IMR-90 (cell line): ENCODE measurements at regions not wholly inside any gene's neighbourhood (a gene's known extent, or its start where the extent isn't known, plus 50 kb on each side); places are given as distances from the start of the nearest gene placed in this dataset.
"Not testable (repeated sequence)": the region's sequence is repeated elsewhere in the genome, so short reads cannot be mapped to it uniquely, and the experiment has no call there.

Experiments used
- ATAC-seq: fragments of 200-7000 bp; cut with Tn5 transposase; 2 replicates; pipeline ENCODE4 v1.9.1; 2020; ENCODE audit warnings: low read depth, mild to moderate bottlenecking, moderate library complexity
- BruUV-seq: library from RNA; stranded (reverse); fragments of 400-500 nt; replicated peaks from 2 replicates; lab custom pipeline; 2021; lab: Mats Ljungman, UMichigan
- CTCF ChIA-PET: fragments of 300-600 bp; formaldehyde crosslinking; extraction: SDS; loops from one replicate; lab custom pipeline; 2021; ENCODE audit warnings: antibody characterized with exemption; lab: Yijun Ruan, JAX
- POLR2A ChIA-PET: fragments of 300-600 bp; sonication (Branson Sonifier 250); formaldehyde crosslinking; loops from one replicate; lab custom pipeline; 2022; ENCODE audit warnings: antibody characterized with exemption; ENCODE audit not compliant: unreplicated experiment; lab: Charles Lee
- DNase-seq: peaks from one replicate; pipeline ENCODE4 v3.0.0; 2013
- H2AFZ ChIP-seq: replicated peaks from 2 replicates; pipeline ENCODE3; 2013; ENCODE audit warnings: low read length, mild to moderate bottlenecking; ENCODE audit not compliant: poor library complexity
- H2AK5ac ChIP-seq: 2 replicates; pipeline ENCODE4 v1.6.1; 2013; ENCODE audit warnings: low read depth, low read length, inconsistent platforms
- H2AK9ac ChIP-seq: replicated peaks from 2 replicates; pipeline ENCODE3; 2013; ENCODE audit warnings: mild to moderate bottlenecking, low read depth, low read length, moderate library complexity; ENCODE audit not compliant: poor library complexity
- H2BK120ac ChIP-seq: 2 replicates; pipeline ENCODE4 v1.6.1; 2013; ENCODE audit warnings: low read depth, low read length, inconsistent platforms
- H2BK15ac ChIP-seq: 3 replicates; pipeline ENCODE4 v1.6.1; 2013; ENCODE audit warnings: low read depth, low read length, inconsistent platforms
- H2BK20ac ChIP-seq: 2 replicates; pipeline ENCODE4 v1.6.1; 2013; ENCODE audit warnings: low read depth, mild to moderate bottlenecking, inconsistent platforms, low read length, moderate library complexity
- H2BK5ac ChIP-seq: 2 replicates; pipeline ENCODE4 v1.6.1; 2013; ENCODE audit warnings: mild to moderate bottlenecking, low read depth, low read length, inconsistent platforms; ENCODE audit not compliant: poor library complexity, severe bottlenecking
- H3K14ac ChIP-seq: replicated peaks from 2 replicates; pipeline ENCODE4 v1.6.1; 2013; ENCODE audit warnings: low read depth, low read length, inconsistent platforms
- H3K18ac ChIP-seq: 2 replicates; pipeline ENCODE4 v1.6.1; 2013; ENCODE audit warnings: low read depth, low read length, control low read depth
- H3K23ac ChIP-seq: 2 replicates; pipeline ENCODE4 v1.6.1; 2013; ENCODE audit warnings: low read depth, low read length, inconsistent platforms
- H3K27ac ChIP-seq: 2 replicates; pipeline ENCODE4 v1.5.1; 2013; ENCODE audit warnings: mild to moderate bottlenecking, control low read depth, low read length; ENCODE audit not compliant: insufficient read depth
- H3K27me3 ChIP-seq: 2 replicates; pipeline ENCODE4 v1.6.1; 2013; ENCODE audit warnings: low read length; ENCODE audit not compliant: control insufficient read depth, insufficient read depth
- H3K36me3 ChIP-seq: 2 replicates; pipeline ENCODE4 v1.6.1; 2013; ENCODE audit warnings: low read length, mixed read lengths; ENCODE audit not compliant: control insufficient read depth, insufficient read depth
- H3K4ac ChIP-seq: 2 replicates; pipeline ENCODE4 v1.6.1; 2013; ENCODE audit warnings: low read depth, low read length, inconsistent platforms
- H3K4me1 ChIP-seq: 2 replicates; pipeline ENCODE4 v1.6.1; 2013; ENCODE audit warnings: low read length, mixed read lengths; ENCODE audit not compliant: control insufficient read depth, insufficient read depth
- H3K4me2 ChIP-seq: 2 replicates; pipeline ENCODE4 v1.6.1; 2013; ENCODE audit warnings: low read depth, mild to moderate bottlenecking, control low read depth, low read length, moderate library complexity
- H3K4me3 ChIP-seq: 2 replicates; pipeline ENCODE4 v1.5.1; 2013; ENCODE audit warnings: low read depth, mild to moderate bottlenecking, control low read depth, low read length, moderate library complexity; ENCODE audit not compliant: insufficient read depth
- H3K56ac ChIP-seq: 2 replicates; pipeline ENCODE4 v1.6.1; 2013; ENCODE audit warnings: low read length, inconsistent platforms; ENCODE audit not compliant: insufficient read depth; ENCODE audit errors: extremely low read depth
- H3K79me1 ChIP-seq, 2 experiments: 2 replicates each; pipeline ENCODE4 v1.6.1; 2013; ENCODE audit warnings: low read length in 2 of 2, inconsistent platforms in 1 of 2, low read depth in 1 of 2
- H3K9ac ChIP-seq: 2 replicates; pipeline ENCODE4 v1.6.1; 2013; ENCODE audit warnings: low read depth, low read length, control low read depth
- H3K9me1 ChIP-seq: 2 replicates; pipeline ENCODE4 v1.6.1; 2013; ENCODE audit warnings: low read length, inconsistent platforms; ENCODE audit not compliant: insufficient read depth
- H3K9me3 ChIP-seq: 2 replicates; pipeline ENCODE4 v1.6.1; 2013; ENCODE audit warnings: low read length; ENCODE audit not compliant: control insufficient read depth, insufficient read depth
- H4K20me1 ChIP-seq: 2 replicates; pipeline ENCODE4 v1.6.1; 2013; ENCODE audit warnings: low read length, inconsistent platforms; ENCODE audit not compliant: insufficient read depth
- H4K5ac ChIP-seq: 2 replicates; pipeline ENCODE4 v1.6.1; 2013; ENCODE audit warnings: mild to moderate bottlenecking, low read depth, low read length, control low read depth
- H4K8ac ChIP-seq, 2 experiments: 2 replicates each; pipeline ENCODE4 v1.6.1; 2013; ENCODE audit warnings: low read depth in 2 of 2, low read length in 2 of 2, control low read depth in 1 of 2, inconsistent platforms in 1 of 2
- H4K91ac ChIP-seq: 2 replicates; pipeline ENCODE4 v1.6.1; 2013; ENCODE audit warnings: low read depth, low read length, inconsistent platforms; ENCODE audit not compliant: insufficient read depth
- CTCF ChIP-seq: conservative IDR thresholded peaks from 2 replicates; pipeline ENCODE4 v1.5.1; 2012; ENCODE audit warnings: mild to moderate bottlenecking, low read depth, low read length, improper control_type of control experiment
- FOS ChIP-seq: fragments of 150-350 bp; IDR thresholded peaks from 2 replicates; pipeline ENCODE4 v1.6.1; 2016; ENCODE audit warnings: low read depth, low read length
- NFE2L2 ChIP-seq: fragments of 150-350 bp; IDR thresholded peaks from 2 replicates; pipeline ENCODE4 v1.6.1; 2016; ENCODE audit warnings: low read depth, mild to moderate bottlenecking, low read length
- RAD21 ChIP-seq: IDR thresholded peaks from 2 replicates; pipeline ENCODE4 v1.6.1; 2012; ENCODE audit warnings: low read length, improper control_type of control experiment
- RCOR1 ChIP-seq: IDR thresholded peaks from 2 replicates; pipeline ENCODE4 v1.6.1; 2012; ENCODE audit warnings: mild to moderate bottlenecking, low read length, improper control_type of control experiment; ENCODE audit not compliant: insufficient replicate concordance
- USF2 ChIP-seq: fragments of 150-350 bp; IDR thresholded peaks from 2 replicates; pipeline ENCODE4 v1.6.1; 2017; ENCODE audit warnings: mild to moderate bottlenecking, antibody characterized with exemption, low read length, low read depth
- WGBS, 2 experiments: methylation state at CpG; one replicate each; pipeline versions ENCODE4 v1.1.5 to v1.1.7; 2013; ENCODE audit warnings: missing lambda C conversion rate in 2 of 2; ENCODE audit not compliant: insufficient read length in 1 of 2; ENCODE audit errors: extremely low coverage in 2 of 2; 5-methylcytosine and 5-hydroxymethylcytosine counted together
- dilution Hi-C: fragments of 300-500 bp; cut with HindIII; formaldehyde crosslinking; loops from one replicate; pipeline ENCODE4 v1.14.3; 2018; ENCODE audit warnings: low sequenced_read_pairs; ENCODE audit not compliant: unreplicated experiment
- in situ Hi-C: fragments of 300-500 bp; cut with MboI; formaldehyde crosslinking; loops from 3 replicates; pipeline ENCODE4 v1.14.3; 2019; ENCODE audit warnings: low sequenced_read_pairs, inconsistent platforms, mixed read lengths
- intact Hi-C: fragments of 100-400 bp; cut with micrococcal nuclease; formaldehyde crosslinking; loops from 2 replicates; pipeline ENCODE4 v1.10.0; 2022

DNA sequence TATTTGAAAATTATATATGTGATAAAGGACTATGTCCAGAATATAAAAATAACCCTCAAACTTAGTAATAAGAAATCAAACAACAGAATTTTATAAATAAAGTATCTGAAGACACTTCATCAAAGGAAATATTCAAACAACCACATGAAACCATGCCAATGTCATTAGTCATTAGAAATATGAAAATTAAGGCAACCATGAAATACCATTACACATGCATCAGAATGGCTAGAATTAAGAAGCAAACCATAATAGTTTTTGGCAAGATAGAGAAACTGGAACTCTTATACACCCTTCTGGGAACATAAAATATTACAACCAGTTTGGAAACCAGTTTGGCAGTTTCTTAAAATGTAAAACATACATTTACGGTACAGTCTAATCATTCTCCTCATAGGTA lies 137.2 kb upstream of the ADGRB3 start:
- no peak overlapping the region for H4K5ac ChIP-seq
- no peaks in the 10 kb centered on the region for H4K20me1 ChIP-seq
- no peak overlapping the region for H3K27ac ChIP-seq
- TF ChIP-seq NFE2L2 (no peak), USF2 (no peak), CTCF (no peak), FOS (no peak), RCOR1 (no peak), RAD21 (no peak)
- no peak for ATAC-seq
- no peaks in the 10 kb centered on the region for H3K79me1 ChIP-seq
- no peak overlapping the region for H2AK9ac ChIP-seq
- WGBS, 2 experiments = no CpG with 5 or more reads among the region's 1 CpG
- H2AFZ ChIP-seq = no peak overlapping the region
- H2BK20ac ChIP-seq = no peak overlapping the region
- H3K14ac ChIP-seq = no peak overlapping the region
- ChIA-PET POLR2A (no interaction called here), CTCF (no interaction called here)
- intact Hi-C loops = no loop called here
- H3K23ac ChIP-seq = no peak overlapping the region
- in situ Hi-C loops = no loop called here
- no peak overlapping the region for H3K56ac ChIP-seq
- H3K9me3 ChIP-seq = peaks cover 6% of the 10 kb centered on the region
- no TSS peak for BruUV-seq
- dilution Hi-C loops = no loop called here
- H2BK5ac ChIP-seq = no peak overlapping the region
- no peak overlapping the region for H3K4me2 ChIP-seq
- H3K9me1 ChIP-seq = no peaks in the 10 kb centered on the region
- H3K27me3 ChIP-seq = no peaks in the 10 kb centered on the region
- H3K4me1 ChIP-seq = no peaks in the 10 kb centered on the region
- H4K8ac ChIP-seq = no peak overlapping the region
- H2BK15ac ChIP-seq = no peak overlapping the region
- H3K36me3 ChIP-seq = no peaks in the 10 kb centered on the region
- H3K4me3 ChIP-seq = no peak overlapping the region
- no peak overlapping the region for H3K4ac ChIP-seq
- H2BK120ac ChIP-seq = no peak overlapping the region
- no peak overlapping the region for H2AK5ac ChIP-seq
- no peak overlapping the region for H3K18ac ChIP-seq
- H3K9ac ChIP-seq = no peak overlapping the region
- DNase-seq = no peak
- no peak overlapping the region for H4K91ac ChIP-seq

DNA sequence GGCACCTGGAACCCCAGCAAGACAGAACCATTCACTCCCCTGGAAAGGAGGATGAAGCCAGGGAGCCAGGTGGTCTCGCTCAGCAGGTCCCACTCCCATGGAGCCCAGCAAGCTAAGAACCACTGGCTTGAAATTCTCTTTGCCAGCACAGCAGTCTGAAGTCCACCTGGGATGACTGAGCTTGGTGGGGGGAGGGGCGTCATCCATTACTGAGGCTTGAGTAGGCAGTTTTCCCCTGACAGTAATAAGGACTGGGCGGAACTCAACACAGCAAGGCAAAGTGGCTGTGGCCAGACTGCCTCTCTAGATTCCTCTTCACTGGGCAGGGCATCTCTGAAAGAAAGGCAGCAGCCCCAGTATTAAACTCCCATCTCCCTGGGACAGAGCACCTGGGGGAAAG lies 140.2 kb upstream of the ADGRB3 start:
- ATAC-seq, H2BK15ac ChIP-seq, H3K36me3 ChIP-seq, H2BK120ac ChIP-seq, BruUV-seq, H3K79me1 ChIP-seq, H3K23ac ChIP-seq, in situ Hi-C loops, DNase-seq, H3K27ac ChIP-seq, POLR2A ChIA-PET, H3K4me3 ChIP-seq, H3K56ac ChIP-seq, H3K9me3 ChIP-seq, H4K20me1 ChIP-seq, H2AK9ac ChIP-seq, H2BK5ac ChIP-seq, H3K9ac ChIP-seq, H3K9me1 ChIP-seq, CTCF ChIA-PET, H4K8ac ChIP-seq, H2AK5ac ChIP-seq, H2AFZ ChIP-seq, H4K91ac ChIP-seq, H3K14ac ChIP-seq, dilution Hi-C loops, H2BK20ac ChIP-seq, H3K4me1 ChIP-seq, intact Hi-C loops, H4K5ac ChIP-seq, H3K18ac ChIP-seq, H3K4me2 ChIP-seq, H3K27me3 ChIP-seq, H3K4ac ChIP-seq: not testable (repeated sequence)
- no CpG with 5 or more reads among the region's 3 CpGs for WGBS, 2 experiments
